Activated CD8-positive, alpha-beta T cell treated with anti-CD3 and anti-CD28 coated beads for 36 hours (primary cell): ENCODE measurements at regions not wholly inside any gene's neighbourhood (a gene's known extent, or its start where the extent isn't known, plus 50 kb on each side); places are given as distances from the start of the nearest gene placed in this dataset.
"Not testable (repeated sequence)": the region's sequence is repeated elsewhere in the genome, so short reads cannot be mapped to it uniquely, and the experiment has no call there.

ENCODE experiments used
- ATAC-seq: fragments of 200-7000 bp; cut with Tn5 transposase; one replicate; pipeline ENCODE4 v1.10.0; 2021; ENCODE audit warnings: mild to moderate bottlenecking, moderate library complexity
- CTCF ChIA-PET: fragments of 350-600 bp; sonication (Branson Sonifier 250); formaldehyde crosslinking; loops from one replicate; lab custom pipeline; 2021; ENCODE audit warnings: antibody characterized with exemption; lab: Charles Lee
- POLR2A ChIA-PET: fragments of 350-600 bp; sonication (Branson Sonifier 250); formaldehyde crosslinking; loops from one replicate; lab custom pipeline; 2021; ENCODE audit warnings: antibody characterized with exemption; lab: Charles Lee
- DNase-seq: peaks from one replicate; pipeline ENCODE4 v3.0.0-alpha.2; 2020
- H3K27ac Mint-ChIP-seq: one replicate; pipeline ENCODE4 v1.8.0; 2021; ENCODE audit warnings: mild to moderate bottlenecking, mixed read lengths
- H3K27me3 Mint-ChIP-seq: one replicate; pipeline ENCODE4 v1.8.0; 2021; ENCODE audit warnings: mixed read lengths
- H3K36me3 Mint-ChIP-seq: one replicate; pipeline ENCODE4 v1.8.0; 2021; ENCODE audit warnings: low read depth, mixed read lengths
- H3K4me1 Mint-ChIP-seq: one replicate; pipeline ENCODE4 v1.8.0; 2021; ENCODE audit warnings: low read depth, mixed read lengths
- H3K4me3 Mint-ChIP-seq: one replicate; pipeline ENCODE4 v1.8.0; 2021; ENCODE audit warnings: mild to moderate bottlenecking, moderate library complexity, mixed read lengths
- H3K9me3 Mint-ChIP-seq: one replicate; pipeline ENCODE4 v1.8.0; 2021; ENCODE audit warnings: mixed read lengths
- intact Hi-C: fragments of 100-400 bp; cut with micrococcal nuclease; formaldehyde crosslinking; loops from one replicate; pipeline ENCODE4 v1.10.0; 2022
- TF ChIP-seq, protein P1 (sequence below): fragments of 200-600 bp; IDR thresholded peaks from one replicate; pipeline ENCODE4 v1.8.0; 2022; ENCODE audit warnings: antibody characterized with exemption, mild to moderate bottlenecking

GRCh38 chr2:238719641-238720040 is 128.2 kb upstream of the TWIST2 start:
- CTCF ChIA-PET, result interaction anchor here (1.1 to 2.0 kb wide), 7 partner anchors 8 to 84 kb away, joined by 3 to 7 read pairs (median 4); no protein-coding TSS in a partner anchor
- intact Hi-C loops, result no loop called here
- H3K27me3 Mint-ChIP-seq, result peaks cover 25% of the 10 kb centered on the region
- peaks cover 5% of the 10 kb centered on the region for H3K9me3 Mint-ChIP-seq
- no peaks in the 10 kb centered on the region for H3K36me3 Mint-ChIP-seq
- H3K27ac Mint-ChIP-seq, result no peak overlapping the region
- POLR2A ChIA-PET, result no interaction called here
- no peak overlapping the region for H3K4me3 Mint-ChIP-seq
- TF ChIP-seq, protein P1, sequence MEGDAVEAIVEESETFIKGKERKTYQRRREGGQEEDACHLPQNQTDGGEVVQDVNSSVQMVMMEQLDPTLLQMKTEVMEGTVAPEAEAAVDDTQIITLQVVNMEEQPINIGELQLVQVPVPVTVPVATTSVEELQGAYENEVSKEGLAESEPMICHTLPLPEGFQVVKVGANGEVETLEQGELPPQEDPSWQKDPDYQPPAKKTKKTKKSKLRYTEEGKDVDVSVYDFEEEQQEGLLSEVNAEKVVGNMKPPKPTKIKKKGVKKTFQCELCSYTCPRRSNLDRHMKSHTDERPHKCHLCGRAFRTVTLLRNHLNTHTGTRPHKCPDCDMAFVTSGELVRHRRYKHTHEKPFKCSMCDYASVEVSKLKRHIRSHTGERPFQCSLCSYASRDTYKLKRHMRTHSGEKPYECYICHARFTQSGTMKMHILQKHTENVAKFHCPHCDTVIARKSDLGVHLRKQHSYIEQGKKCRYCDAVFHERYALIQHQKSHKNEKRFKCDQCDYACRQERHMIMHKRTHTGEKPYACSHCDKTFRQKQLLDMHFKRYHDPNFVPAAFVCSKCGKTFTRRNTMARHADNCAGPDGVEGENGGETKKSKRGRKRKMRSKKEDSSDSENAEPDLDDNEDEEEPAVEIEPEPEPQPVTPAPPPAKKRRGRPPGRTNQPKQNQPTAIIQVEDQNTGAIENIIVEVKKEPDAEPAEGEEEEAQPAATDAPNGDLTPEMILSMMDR, result no peak
- DNase-seq (no peak), ATAC-seq (no peak)
- peaks cover 3% of the 10 kb centered on the region for H3K4me1 Mint-ChIP-seq

DNA sequence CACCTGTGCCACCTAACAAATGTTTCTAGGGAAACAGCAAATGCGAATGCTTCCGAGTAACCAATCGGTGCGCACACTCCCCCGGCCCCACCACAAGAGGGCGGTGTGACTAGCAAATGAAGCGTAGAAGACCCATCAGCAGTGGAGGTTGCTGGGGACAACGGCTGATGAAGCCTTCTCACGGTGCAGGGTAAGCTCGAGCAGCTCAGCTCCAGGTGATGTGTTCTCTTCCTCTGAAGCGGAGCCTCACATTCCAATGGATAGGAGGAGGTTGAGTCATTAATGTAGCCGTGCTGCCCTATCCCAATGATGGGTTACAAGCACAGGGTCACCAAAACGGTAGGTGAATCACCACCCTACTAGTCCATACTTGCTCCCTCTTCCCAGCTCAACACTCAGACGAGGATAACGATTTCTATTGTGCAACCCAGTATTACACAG is 127.6 kb upstream of the TWIST2 start:
- no peak overlapping the region for H3K4me3 Mint-ChIP-seq
- CTCF ChIA-PET, result interaction anchor here (0.9 to 2.0 kb wide), 8 partner anchors 9 to 85 kb away, joined by 3 to 7 read pairs (median 4); no protein-coding TSS in a partner anchor
- TF ChIP-seq, protein P1, result peak; percentile 79

DNA sequence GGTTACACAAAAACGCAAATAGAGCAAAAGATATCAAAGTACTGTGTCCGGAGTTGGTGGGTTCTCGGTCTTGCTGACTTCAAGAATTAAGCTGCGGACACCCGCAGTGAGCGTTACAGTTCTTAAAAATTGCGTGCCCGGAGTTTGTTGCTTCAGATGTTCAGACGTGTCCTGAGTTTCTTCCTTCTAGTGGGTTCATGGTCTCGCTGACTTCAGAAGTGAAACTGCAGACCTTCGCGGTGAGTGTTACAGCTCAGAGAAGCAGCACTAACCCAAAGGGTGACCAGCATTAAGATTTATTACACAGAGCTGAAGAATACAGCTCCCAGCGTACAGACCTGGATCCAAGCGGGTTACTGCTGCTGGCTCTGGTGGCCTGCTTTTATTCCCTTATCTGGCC is 125.7 kb upstream of the TWIST2 start:
- CTCF ChIA-PET, result interaction anchor here (1.0 kb wide), 1 partner anchor 63 kb away, joined by 3 read pairs; no protein-coding TSS in a partner anchor
- H3K9me3 Mint-ChIP-seq, result peaks cover 5% of the 10 kb centered on the region
- POLR2A ChIA-PET, result no interaction called here
- peaks cover 3% of the 10 kb centered on the region for H3K4me1 Mint-ChIP-seq
- intact Hi-C loops, result no loop called here
- peaks cover 13% of the 10 kb centered on the region for H3K27me3 Mint-ChIP-seq
- TF ChIP-seq, protein P1, result no peak
- H3K27ac Mint-ChIP-seq, result no peak overlapping the region
- no peak for DNase-seq
- ATAC-seq, result no peak
- H3K4me3 Mint-ChIP-seq, result no peak overlapping the region
- H3K36me3 Mint-ChIP-seq, result no peaks in the 10 kb centered on the region

More for the DNA sequence above, 127.6 kb upstream of the TWIST2 start:
- Mint-ChIP-seq H3K9me3 (peaks cover 5% of the 10 kb centered on the region), H3K27me3 (peaks cover 25% of the 10 kb centered on the region), H3K4me1 (peaks cover 3% of the 10 kb centered on the region), H3K36me3 (no peaks in the 10 kb centered on the region), H3K27ac (no peak overlapping the region)
- ATAC-seq (peak; percentile 74), DNase-seq (peak; percentile 76)
- POLR2A ChIA-PET, result no interaction called here
- intact Hi-C loops, result no loop called here

- DNase-seq, result no peak
- peaks cover 5% of the 10 kb centered on the region for H3K9me3 Mint-ChIP-seq
- no peaks in the 10 kb centered on the region for H3K36me3 Mint-ChIP-seq
- H3K4me1 Mint-ChIP-seq, result peaks cover 3% of the 10 kb centered on the region
- TF ChIP-seq, protein P1, result no peak
- H3K27ac Mint-ChIP-seq, result no peak overlapping the region
- ATAC-seq, result no peak
- ChIA-PET CTCF (no interaction called here), POLR2A (no interaction called here)
- peaks cover 15% of the 10 kb centered on the region for H3K27me3 Mint-ChIP-seq
- no peak overlapping the region for H3K4me3 Mint-ChIP-seq
- intact Hi-C loops, result no loop called here
Observed at GRCh38 chr2:238722883-238723282, 125.0 kb upstream of the TWIST2 start.

GRCh38 chr2:238723740-238724320 is 124.1 kb upstream of the TWIST2 start:
- H3K4me1 Mint-ChIP-seq, H3K36me3 Mint-ChIP-seq, POLR2A ChIA-PET, H3K4me3 Mint-ChIP-seq, intact Hi-C loops, H3K27ac Mint-ChIP-seq, CTCF ChIA-PET, ATAC-seq, H3K9me3 Mint-ChIP-seq: not testable (repeated sequence)
- DNase-seq, result peak; percentile 11
- H3K27me3 Mint-ChIP-seq, result peaks cover 19% of the 10 kb centered on the region
